Testis (tissue), 2 donors: ENCODE measurements at regions not wholly inside any gene's neighbourhood (a gene's known extent, or its start where the extent isn't known, plus 50 kb on each side); places are given as distances from the start of the nearest gene placed in this dataset.
"Not testable (repeated sequence)": the region's sequence is repeated elsewhere in the genome, so short reads cannot be mapped to it uniquely, and the experiment has no call there.

Experiments
- DNase-seq: peaks from one replicate; pipeline ENCODE4 v3.0.0-alpha.2; 2019
- H3K27ac ChIP-seq, 2 donors: fragments of 200-600 bp; sonication (generic); one replicate each; pipeline ENCODE4 v1.5.1; 2019
- H3K27me3 ChIP-seq: fragments of 200-600 bp; sonication (generic); one replicate; pipeline ENCODE4 v1.5.1; 2019
- H3K36me3 ChIP-seq: fragments of 200-600 bp; sonication (generic); one replicate; pipeline ENCODE4 v1.5.1; 2017; ENCODE audit warnings: low read depth; ENCODE audit errors: missing control alignments
- H3K4me1 ChIP-seq: fragments of 200-600 bp; sonication (generic); one replicate; pipeline ENCODE4 v1.5.1; 2019
- H3K4me3 ChIP-seq, 2 donors: fragments of 200-600 bp; sonication (generic); one replicate each; pipeline ENCODE4 v1.5.1; 2017 to 2019
- H3K9me3 ChIP-seq: fragments of 200-600 bp; sonication (generic); one replicate; pipeline ENCODE4 v1.5.1; 2017
- POLR2A ChIP-seq: fragments of 450-650 bp; IDR thresholded peaks from one replicate; pipeline ENCODE4 v1.6.1; 2017; ENCODE audit warnings: antibody characterized with exemption, mild to moderate bottlenecking, moderate library complexity
- WGBS, 2 donors: methylation state at CpG; one replicate each; pipeline ENCODE4 v1.1.5; 2018; 5-methylcytosine and 5-hydroxymethylcytosine counted together
- intact Hi-C: fragments of 100-400 bp; cut with DNase I; formaldehyde crosslinking; loops from one replicate; pipeline ENCODE4 v1.15.1; 2023; ENCODE audit warnings: low total_unique reads
- TF ChIP-seq, protein P1 (sequence below), 3 experiments: fragments of 450-650 bp in 2 of 3; fragments of 200-600 bp in 1 of 3; sonication (generic) in 1 of 3; IDR thresholded peaks; one replicate each; pipeline ENCODE4 v1.5.1; 2016 to 2019; ENCODE audit warnings: antibody characterized with exemption in 3 of 3, mild to moderate bottlenecking in 2 of 3, moderate library complexity in 1 of 3

DNA sequence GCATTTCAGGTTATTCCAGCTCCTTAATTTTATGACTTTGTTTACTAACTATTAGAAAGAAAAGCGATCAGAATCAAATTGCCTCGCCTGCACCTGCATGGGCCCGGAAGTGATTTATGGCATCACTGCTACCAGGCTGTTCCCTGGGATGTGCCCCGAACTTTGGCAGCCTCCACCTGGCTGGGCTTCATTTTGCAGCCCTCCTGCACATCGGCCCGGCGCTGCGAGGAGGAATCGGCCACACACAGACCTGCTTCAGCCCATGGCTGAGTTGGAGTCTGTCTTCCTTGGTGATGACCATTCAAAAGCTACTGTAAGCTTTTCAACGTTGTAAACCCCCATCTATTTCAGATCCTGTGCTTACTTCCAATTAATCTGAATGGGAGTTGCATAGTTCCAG, 638.0 kb downstream of the RNF144A start:
- Histone ChIP-seq H3K27ac (no peak overlapping the region), H3K4me1 (no peaks in the 10 kb centered on the region), H3K36me3 (no peaks in the 10 kb centered on the region), H3K27me3 (no peaks in the 10 kb centered on the region), H3K9me3 (no peaks in the 10 kb centered on the region), H3K4me3 (no peak overlapping the region)
- TF ChIP-seq, protein P1, sequence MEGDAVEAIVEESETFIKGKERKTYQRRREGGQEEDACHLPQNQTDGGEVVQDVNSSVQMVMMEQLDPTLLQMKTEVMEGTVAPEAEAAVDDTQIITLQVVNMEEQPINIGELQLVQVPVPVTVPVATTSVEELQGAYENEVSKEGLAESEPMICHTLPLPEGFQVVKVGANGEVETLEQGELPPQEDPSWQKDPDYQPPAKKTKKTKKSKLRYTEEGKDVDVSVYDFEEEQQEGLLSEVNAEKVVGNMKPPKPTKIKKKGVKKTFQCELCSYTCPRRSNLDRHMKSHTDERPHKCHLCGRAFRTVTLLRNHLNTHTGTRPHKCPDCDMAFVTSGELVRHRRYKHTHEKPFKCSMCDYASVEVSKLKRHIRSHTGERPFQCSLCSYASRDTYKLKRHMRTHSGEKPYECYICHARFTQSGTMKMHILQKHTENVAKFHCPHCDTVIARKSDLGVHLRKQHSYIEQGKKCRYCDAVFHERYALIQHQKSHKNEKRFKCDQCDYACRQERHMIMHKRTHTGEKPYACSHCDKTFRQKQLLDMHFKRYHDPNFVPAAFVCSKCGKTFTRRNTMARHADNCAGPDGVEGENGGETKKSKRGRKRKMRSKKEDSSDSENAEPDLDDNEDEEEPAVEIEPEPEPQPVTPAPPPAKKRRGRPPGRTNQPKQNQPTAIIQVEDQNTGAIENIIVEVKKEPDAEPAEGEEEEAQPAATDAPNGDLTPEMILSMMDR (IDR thresholded peaks at IDR 0.05): no peak
- no peak for TF ChIP-seq POLR2A
- WGBS, 2 donors: 61 to 69% methylated on average over 10 of the region's 10 CpGs
- intact Hi-C loops: no loop called here
- no peak for DNase-seq

DNA sequence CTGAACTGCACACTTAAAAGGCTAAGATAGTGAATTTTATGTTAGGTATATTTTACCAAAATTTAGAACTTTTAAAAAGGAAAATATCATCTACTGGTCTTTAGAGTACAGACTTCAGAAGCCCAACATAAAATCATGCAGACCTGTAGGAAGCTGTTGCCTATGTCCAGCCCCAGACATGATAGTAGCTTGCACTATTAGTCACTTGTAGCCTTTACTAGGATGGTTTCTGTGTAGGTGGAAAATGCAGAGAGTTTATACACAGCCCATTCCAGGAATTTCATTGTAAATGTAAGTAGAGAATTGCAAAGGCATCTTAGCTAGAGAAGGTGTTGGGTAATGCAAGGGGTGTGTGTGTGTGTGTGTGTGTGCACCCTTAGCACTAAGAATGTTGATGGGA, 640.2 kb downstream of the RNF144A start:
- Histone ChIP-seq H3K9me3 (no peaks in the 10 kb centered on the region), H3K36me3 (no peaks in the 10 kb centered on the region), H3K27me3 (no peaks in the 10 kb centered on the region), H3K4me3 (no peak overlapping the region), H3K4me1 (no peaks in the 10 kb centered on the region), H3K27ac (no peak overlapping the region)
- DNase-seq: no peak
- TF ChIP-seq, protein P1 (IDR thresholded peaks at IDR 0.05): no peak
- no peak for TF ChIP-seq POLR2A
- intact Hi-C loops: no loop called here

DNA sequence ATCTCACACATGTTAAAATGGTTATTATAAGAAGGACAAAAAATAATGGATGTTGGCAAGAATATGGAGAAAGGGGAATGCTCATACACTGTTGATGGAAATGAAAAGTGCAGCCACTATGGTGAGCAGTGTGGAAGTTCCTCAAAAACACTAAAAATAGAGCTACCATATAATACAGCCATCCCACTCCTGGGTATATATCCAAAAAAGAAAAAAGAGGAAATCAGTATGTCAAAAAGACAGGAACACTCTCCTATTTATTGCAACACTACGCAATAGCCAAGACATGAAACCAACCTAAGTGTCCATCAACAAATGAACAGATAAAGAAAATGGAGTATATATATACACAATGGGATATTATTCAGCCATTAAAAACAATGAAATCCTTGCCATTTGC, 642.6 kb downstream of the RNF144A start:
- Histone ChIP-seq H3K27me3 (no peaks in the 10 kb centered on the region), H3K4me1 (no peaks in the 10 kb centered on the region), H3K27ac (no peak overlapping the region), H3K36me3 (no peaks in the 10 kb centered on the region), H3K9me3 (no peaks in the 10 kb centered on the region), H3K4me3 (no peak overlapping the region)
- WGBS, 2 donors: 85 to 93% methylated on average over 1 of the region's 1 CpG
- DNase-seq: no peak
- intact Hi-C loops: no loop called here
- TF ChIP-seq, protein P1 (IDR thresholded peaks at IDR 0.05): no peak
- TF ChIP-seq POLR2A: no peak

DNA sequence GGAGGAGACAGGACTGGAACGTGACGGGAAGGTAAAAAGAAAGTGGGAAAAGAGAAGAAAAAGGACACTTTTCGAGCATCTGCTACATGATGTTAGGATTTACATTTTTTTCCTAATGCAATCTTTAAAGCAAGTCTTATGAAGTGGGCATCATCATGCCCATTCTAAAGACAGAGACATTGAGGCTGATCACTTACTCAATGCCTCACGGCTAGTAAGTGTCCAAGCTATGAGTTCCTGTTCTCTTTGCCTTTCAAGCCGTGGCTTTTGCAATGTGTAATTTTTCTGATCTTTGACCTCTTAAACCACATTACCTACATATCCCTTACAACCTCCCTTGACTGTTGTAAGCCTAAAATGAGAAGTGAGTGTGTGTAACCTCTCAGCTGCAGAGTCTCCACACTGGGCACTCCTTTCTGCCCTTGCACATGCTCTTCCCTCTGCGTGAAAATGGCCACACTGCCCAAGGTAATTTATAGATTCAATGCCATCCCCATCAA, 649.2 kb downstream of the RNF144A start:
- Histone ChIP-seq H3K27me3 (no peaks in the 10 kb centered on the region), H3K4me1 (no peaks in the 10 kb centered on the region), H3K9me3 (no peaks in the 10 kb centered on the region), H3K4me3 (no peak overlapping the region), H3K27ac (no peak overlapping the region), H3K36me3 (no peaks in the 10 kb centered on the region)
- DNase-seq: no peak
- TF ChIP-seq POLR2A: no peak
- TF ChIP-seq, protein P1 (IDR thresholded peaks at IDR 0.05): no peak
- intact Hi-C loops: no loop called here
- WGBS, 2 donors: 87 to 91% methylated on average over 6 of the region's 6 CpGs

DNA sequence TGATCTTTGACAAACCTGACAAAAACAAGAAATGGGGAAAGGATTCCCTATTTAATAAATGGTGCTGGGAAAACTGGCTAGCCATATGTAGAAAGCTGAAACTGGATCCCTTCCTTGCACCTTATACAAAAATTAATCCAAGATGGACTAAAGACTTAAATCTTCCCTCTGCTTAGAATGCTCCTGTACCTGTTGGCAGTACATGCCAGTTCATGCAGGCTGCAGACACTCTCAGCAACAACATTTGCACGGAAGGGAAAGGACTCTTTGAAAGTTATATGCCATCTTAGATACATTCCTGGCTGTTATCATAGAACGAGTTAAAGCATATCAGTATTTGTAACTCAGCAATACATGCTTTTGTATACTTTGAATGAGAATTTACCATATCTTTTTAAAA, 649.9 kb downstream of the RNF144A start:
- H3K27me3 ChIP-seq, H3K4me1 ChIP-seq, H3K4me3 ChIP-seq, H3K9me3 ChIP-seq, H3K27ac ChIP-seq, H3K36me3 ChIP-seq, DNase-seq, intact Hi-C loops: not testable (repeated sequence)
- 73 to 80% methylated on average over 2 of the region's 2 CpGs for WGBS, 2 donors
